Lower lobe of right lung (tissue), 2 donors: ENCODE measurements at regions not wholly inside any gene's neighbourhood (a gene's known extent, or its start where the extent isn't known, plus 50 kb on each side); places are given as distances from the start of the nearest gene placed in this dataset.
"Not testable (repeated sequence)": the region's sequence is repeated elsewhere in the genome, so short reads cannot be mapped to it uniquely, and the experiment has no call there.

ENCODE experiments used
- ATAC-seq, 2 donors: fragments of 200-7000 bp; cut with Tn5 transposase; one replicate each; pipeline ENCODE4 v1.9.1; 2020 to 2022; ENCODE audit warnings: mild to moderate bottlenecking in 2 of 2, moderate library complexity in 2 of 2
- DNase-seq: peaks from one replicate; pipeline ENCODE4 v3.0.0-alpha.2; 2020
- H3K27ac ChIP-seq: fragments of 200-600 bp; one replicate; pipeline ENCODE4 v1.8.0; 2022
- H3K27me3 ChIP-seq: fragments of 200-600 bp; one replicate; pipeline ENCODE4 v1.8.0; 2022; ENCODE audit warnings: low read depth
- H3K36me3 ChIP-seq: fragments of 200-600 bp; one replicate; pipeline ENCODE4 v1.8.0; 2022; ENCODE audit warnings: mild to moderate bottlenecking
- H3K4me1 ChIP-seq: fragments of 200-600 bp; one replicate; pipeline ENCODE4 v1.8.0; 2022
- H3K4me3 ChIP-seq: fragments of 200-600 bp; one replicate; pipeline ENCODE4 v1.8.0; 2022; ENCODE audit warnings: mild to moderate bottlenecking
- H3K9me3 ChIP-seq: fragments of 200-600 bp; one replicate; pipeline ENCODE4 v1.8.0; 2022
- intact Hi-C: fragments of 100-400 bp; cut with DNase I; formaldehyde crosslinking; loops from one replicate; pipeline ENCODE4 v1.11.0; 2022
- TF ChIP-seq, protein P1 (sequence below): fragments of 200-600 bp; IDR thresholded peaks from one replicate; pipeline ENCODE4 v1.8.0; 2022; ENCODE audit warnings: antibody characterized with exemption, mild to moderate bottlenecking
- donor health status: DM: no; HTN: yes; CAD: no; lungs with severe emphysema.

DNA sequence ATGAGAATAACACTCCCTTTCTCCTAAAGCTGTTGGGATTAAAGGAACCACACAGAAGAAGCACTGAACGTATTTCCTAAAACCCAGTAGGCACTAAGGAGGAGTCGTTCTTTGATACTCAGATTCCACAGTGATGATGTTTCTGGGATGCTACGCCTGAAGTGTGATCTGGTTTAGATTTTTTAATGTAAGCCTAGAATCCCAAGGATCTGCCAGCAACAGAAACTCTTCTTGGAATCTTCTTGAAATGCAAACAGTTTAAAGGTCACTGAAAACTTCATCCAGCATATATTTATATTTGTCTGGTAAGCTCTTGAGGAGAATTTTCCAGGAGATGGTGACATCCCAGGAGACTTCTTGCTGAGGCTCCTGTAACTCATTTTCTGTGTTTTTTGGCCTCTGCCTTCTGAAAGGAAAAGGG, 247.6 kb upstream of the TRIB2 start:
- no peaks in the 10 kb centered on the region for H3K4me1 ChIP-seq
- intact Hi-C loops: no loop called here
- H3K36me3 ChIP-seq: no peaks in the 10 kb centered on the region
- no peak for DNase-seq
- no peak overlapping the region for H3K4me3 ChIP-seq
- no peaks in the 10 kb centered on the region for H3K9me3 ChIP-seq
- no peak overlapping the region for H3K27ac ChIP-seq
- H3K27me3 ChIP-seq: no peaks in the 10 kb centered on the region
- TF ChIP-seq, protein P1, sequence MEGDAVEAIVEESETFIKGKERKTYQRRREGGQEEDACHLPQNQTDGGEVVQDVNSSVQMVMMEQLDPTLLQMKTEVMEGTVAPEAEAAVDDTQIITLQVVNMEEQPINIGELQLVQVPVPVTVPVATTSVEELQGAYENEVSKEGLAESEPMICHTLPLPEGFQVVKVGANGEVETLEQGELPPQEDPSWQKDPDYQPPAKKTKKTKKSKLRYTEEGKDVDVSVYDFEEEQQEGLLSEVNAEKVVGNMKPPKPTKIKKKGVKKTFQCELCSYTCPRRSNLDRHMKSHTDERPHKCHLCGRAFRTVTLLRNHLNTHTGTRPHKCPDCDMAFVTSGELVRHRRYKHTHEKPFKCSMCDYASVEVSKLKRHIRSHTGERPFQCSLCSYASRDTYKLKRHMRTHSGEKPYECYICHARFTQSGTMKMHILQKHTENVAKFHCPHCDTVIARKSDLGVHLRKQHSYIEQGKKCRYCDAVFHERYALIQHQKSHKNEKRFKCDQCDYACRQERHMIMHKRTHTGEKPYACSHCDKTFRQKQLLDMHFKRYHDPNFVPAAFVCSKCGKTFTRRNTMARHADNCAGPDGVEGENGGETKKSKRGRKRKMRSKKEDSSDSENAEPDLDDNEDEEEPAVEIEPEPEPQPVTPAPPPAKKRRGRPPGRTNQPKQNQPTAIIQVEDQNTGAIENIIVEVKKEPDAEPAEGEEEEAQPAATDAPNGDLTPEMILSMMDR: no peak
- no peak for ATAC-seq

DNA sequence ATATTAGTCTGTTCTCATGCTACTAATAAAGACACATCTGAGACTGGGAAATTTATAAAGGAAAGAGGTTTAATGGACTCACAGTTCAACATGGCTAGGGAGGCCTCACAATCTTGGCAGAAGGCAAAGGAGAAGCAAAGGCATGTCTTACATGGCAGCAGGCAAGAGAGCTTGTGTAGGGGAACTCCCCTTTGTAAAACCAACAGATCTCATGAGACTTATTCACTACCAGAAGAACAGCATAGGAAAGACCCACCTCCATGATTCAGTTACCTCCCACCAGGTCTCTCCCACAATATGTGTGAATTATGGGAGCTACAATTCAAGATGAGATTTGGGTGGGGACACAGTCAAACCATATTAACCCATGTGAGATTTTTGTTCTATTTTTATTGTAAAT, 244.5 kb upstream of the TRIB2 start:
- H3K4me3 ChIP-seq, H3K27ac ChIP-seq, intact Hi-C loops, DNase-seq, H3K4me1 ChIP-seq, ATAC-seq, H3K36me3 ChIP-seq, H3K27me3 ChIP-seq, H3K9me3 ChIP-seq: not testable (repeated sequence)

DNA sequence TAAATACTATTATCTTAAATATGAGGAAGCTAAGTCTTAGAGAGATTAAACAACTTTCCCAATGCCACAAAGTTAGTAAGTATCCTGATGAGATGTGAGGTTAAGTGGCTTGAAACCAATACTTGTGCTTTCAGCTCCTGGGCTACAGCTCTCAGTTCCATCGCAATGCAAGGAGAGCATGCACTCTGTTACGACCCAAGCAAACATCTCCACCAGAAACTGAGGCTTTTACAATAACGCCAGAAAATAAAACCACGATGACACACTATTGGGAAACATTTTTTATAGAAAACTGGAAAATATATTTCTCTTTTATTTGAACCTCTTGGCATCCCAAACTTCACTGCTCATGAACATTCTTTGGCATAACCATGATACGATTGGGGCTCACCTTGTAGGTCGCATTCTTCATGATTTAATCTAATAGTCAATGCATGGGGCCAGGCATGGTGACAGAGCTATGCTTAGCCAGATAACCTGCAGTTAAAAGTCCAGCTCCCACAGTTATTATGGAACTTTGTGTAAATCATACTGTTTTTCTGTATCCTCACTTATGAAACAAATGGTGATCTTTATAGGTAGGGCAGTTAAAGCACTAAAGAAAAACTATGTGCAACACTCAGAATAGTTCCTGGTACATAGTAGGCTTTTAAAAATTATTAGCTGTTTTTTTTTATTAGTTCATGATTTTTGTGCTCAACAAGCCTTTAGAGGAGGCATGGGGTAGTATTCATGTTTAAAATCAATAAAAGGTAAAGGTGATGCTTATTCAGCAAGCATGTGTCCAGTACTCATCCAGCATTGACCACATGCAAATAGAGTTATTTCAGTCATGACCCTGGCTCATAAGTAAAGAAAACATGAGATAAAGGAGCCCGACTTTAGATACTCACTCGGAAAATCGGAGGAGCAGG, 238.3 kb upstream of the TRIB2 start:
- Histone ChIP-seq H3K27me3 (no peaks in the 10 kb centered on the region), H3K4me3 (no peak overlapping the region), H3K4me1 (peaks cover 5% of the 10 kb centered on the region), H3K27ac (no peak overlapping the region), H3K36me3 (no peaks in the 10 kb centered on the region), H3K9me3 (no peaks in the 10 kb centered on the region)
- ATAC-seq (no peak), DNase-seq (no peak)
- intact Hi-C loops: no loop called here
- TF ChIP-seq, protein P1: no peak

DNA sequence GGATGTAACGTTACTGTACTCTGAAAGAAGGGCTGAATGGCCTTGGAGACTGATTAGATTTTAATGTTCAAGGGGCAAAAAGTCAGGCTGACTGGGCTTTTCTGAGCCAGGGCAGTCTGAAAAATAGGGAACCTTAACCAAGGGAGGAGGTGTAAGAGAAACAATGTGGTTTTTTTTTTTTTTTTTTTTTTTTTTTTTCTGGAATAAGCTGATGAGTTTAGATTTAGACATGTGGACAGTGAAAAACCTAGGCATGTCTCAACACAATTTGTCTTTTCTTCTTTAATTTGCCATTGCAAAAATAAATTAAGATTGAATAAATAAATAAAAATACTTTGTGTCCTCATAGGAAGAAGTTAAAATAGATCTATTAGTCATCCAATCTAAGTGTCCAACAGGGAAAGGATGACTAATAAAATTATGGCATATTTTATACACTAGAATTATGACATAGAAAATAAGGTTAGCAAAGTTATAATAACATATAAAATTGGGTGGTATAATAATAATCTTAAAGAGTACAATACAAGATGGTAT, 237.6 kb upstream of the TRIB2 start:
- H3K36me3 ChIP-seq: no peaks in the 10 kb centered on the region
- no peak overlapping the region for H3K4me3 ChIP-seq
- no peaks in the 10 kb centered on the region for H3K27me3 ChIP-seq
- intact Hi-C loops: no loop called here
- H3K4me1 ChIP-seq: peaks cover 5% of the 10 kb centered on the region
- DNase-seq (no peak), ATAC-seq (no peak)
- no peaks in the 10 kb centered on the region for H3K9me3 ChIP-seq
- TF ChIP-seq, protein P1: no peak
- H3K27ac ChIP-seq: no peak overlapping the region

DNA sequence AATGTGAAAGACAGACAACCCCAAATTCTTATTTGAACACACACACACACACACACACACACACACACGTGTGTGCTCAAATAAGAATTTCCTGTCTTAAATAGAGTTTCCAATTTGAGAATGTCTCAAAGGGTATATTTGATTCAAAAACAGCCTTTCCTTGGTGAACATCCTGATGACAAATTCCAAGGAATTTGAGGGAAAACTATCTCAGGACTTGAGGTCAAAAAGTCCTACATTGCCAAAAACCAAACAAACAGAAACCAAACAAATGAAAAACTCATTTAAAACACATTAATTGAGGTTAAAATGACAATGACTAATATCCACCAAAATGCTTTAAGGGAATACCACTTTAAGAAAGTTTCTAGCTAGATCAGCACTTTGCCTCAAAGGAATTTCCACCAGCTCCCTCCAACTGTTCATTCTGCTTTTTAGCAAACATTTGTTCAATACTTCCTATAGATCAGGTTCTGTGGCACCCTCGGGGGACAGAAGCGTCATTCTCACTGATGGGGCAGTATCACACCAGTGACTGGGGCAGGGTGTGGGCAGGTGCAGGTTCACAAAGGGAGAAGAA, 232.1 kb upstream of the TRIB2 start:
- intact Hi-C loops: no loop called here
- no peaks in the 10 kb centered on the region for H3K9me3 ChIP-seq
- H3K4me3 ChIP-seq: no peak overlapping the region
- no peak overlapping the region for H3K27ac ChIP-seq
- TF ChIP-seq, protein P1: no peak
- peaks cover 17% of the 10 kb centered on the region for H3K4me1 ChIP-seq
- ATAC-seq (no peak), DNase-seq (no peak)
- no peaks in the 10 kb centered on the region for H3K36me3 ChIP-seq
- H3K27me3 ChIP-seq: no peaks in the 10 kb centered on the region
